Gastrocnemius medialis (tissue), 4 donors: ENCODE measurements at regions not wholly inside any gene's neighbourhood (a gene's known extent, or its start where the extent isn't known, plus 50 kb on each side); places are given as distances from the start of the nearest gene placed in this dataset.

Source experiments
- CTCF ChIP-seq, 5 experiments: fragments of 450-650 bp in 3 of 5; fragments of 200-600 bp in 2 of 5; sonication (generic) in 2 of 5; IDR thresholded peaks in 4 of 5; conservative IDR thresholded peaks in 1 of 5; 1 replicate in 4 of 5; 2 replicates in 1 of 5; pipeline ENCODE4 v1.5.1; 2016 to 2019; ENCODE audit warnings: antibody characterized with exemption in 5 of 5, mild to moderate bottlenecking in 3 of 5, moderate library complexity in 3 of 5
- POLR2A ChIP-seq, 2 donors: fragments of 450-650 bp; IDR thresholded peaks; one replicate each; pipeline ENCODE4 v1.6.1; 2017; ENCODE audit warnings: antibody characterized with exemption in 2 of 2, mild to moderate bottlenecking in 2 of 2, moderate library complexity in 2 of 2

DNA sequence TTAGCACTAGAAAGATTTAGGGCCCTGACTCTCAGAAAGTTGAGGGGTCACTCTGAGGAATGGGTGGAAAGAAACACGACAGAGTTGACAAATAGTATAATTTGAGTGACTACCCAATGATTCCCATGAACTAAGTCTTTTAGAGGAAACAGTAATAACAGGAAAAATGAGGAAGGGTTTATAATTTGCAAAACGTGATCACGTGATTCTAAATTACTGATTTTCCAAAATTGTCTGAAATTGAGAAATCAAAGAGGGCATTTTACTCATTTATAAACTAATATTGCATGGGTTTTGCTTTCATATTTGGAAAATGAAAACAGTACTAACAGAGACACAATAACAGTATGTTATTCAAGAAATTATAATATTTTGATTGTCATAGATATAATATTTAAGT lies 1335.7 kb downstream of the PLA2G4A start:
- TF ChIP-seq POLR2A (IDR thresholded peaks at IDR 0.05) (no peak), CTCF (IDR thresholded peaks at IDR 0.05 in 4 of 5, conservative IDR thresholded peaks at IDR 0.05 in 1 of 5) (no peak)
